Stomach (tissue), 8 donors: ENCODE measurements at regions not wholly inside any gene's neighbourhood (a gene's known extent, or its start where the extent isn't known, plus 50 kb on each side); places are given as distances from the start of the nearest gene placed in this dataset.

Source experiments
- DNase-seq, 2 donors: peaks; one replicate each; pipeline versions ENCODE4 v3.0.0 to v3.0.0-alpha.2; 2013 to 2019
- H3K27ac ChIP-seq, 5 donors: fragments of 200-600 bp in 4 of 5; sonication (generic) in 4 of 5; one replicate each; pipeline ENCODE4 v1.5.1; 2013 to 2019; ENCODE audit warnings: mild to moderate bottlenecking in 1 of 5, moderate library complexity in 1 of 5
- H3K27me3 ChIP-seq, 3 donors: fragments of 200-600 bp; sonication (generic); one replicate each; pipeline ENCODE4 v1.5.1; 2017 to 2019; ENCODE audit warnings: mixed run types in 1 of 3
- H3K36me3 ChIP-seq, 4 donors: fragments of 200-600 bp; sonication (generic); 1 replicate in 3 of 4; 2 replicates in 1 of 4; pipeline ENCODE4 v1.5.1; 2016 to 2019
- H3K4me1 ChIP-seq, 4 donors: fragments of 200-600 bp; sonication (generic); one replicate each; pipeline ENCODE4 v1.5.1; 2016 to 2019
- H3K4me3 ChIP-seq, 4 donors: fragments of 200-600 bp; sonication (generic) in 3 of 4; one replicate each; pipeline ENCODE4 v1.5.1; 2016 to 2019; ENCODE audit warnings: mild to moderate bottlenecking in 1 of 4
- H3K9me3 ChIP-seq, 4 donors: fragments of 200-600 bp; sonication (generic); one replicate each; pipeline ENCODE4 v1.5.1; 2016 to 2019
- EP300 ChIP-seq: sonication (generic); formaldehyde crosslinking; IDR thresholded peaks from one replicate; pipeline ENCODE4 v1.6.1; 2017; ENCODE audit warnings: antibody characterized with exemption
- POLR2A ChIP-seq, 4 donors: fragments of 450-650 bp; IDR thresholded peaks; one replicate each; pipeline ENCODE4 v1.6.1; 2016; ENCODE audit warnings: antibody characterized with exemption in 4 of 4, control low read depth in 2 of 4, mild to moderate bottlenecking in 1 of 4, moderate library complexity in 1 of 4
- POLR2AphosphoS5 ChIP-seq, 3 donors: sonication (generic); formaldehyde crosslinking; IDR thresholded peaks; one replicate each; pipeline ENCODE4 v1.6.1; 2016; ENCODE audit warnings: antibody characterized with exemption in 3 of 3
- WGBS, 5 donors: extraction: QIAGEN DNeasy Blood & Tissue Kit in 3 of 5; methylation state at CpG; one replicate each; pipeline versions ENCODE4 v1.1.5 to v1.1.7; 2013 to 2018; 5-methylcytosine and 5-hydroxymethylcytosine counted together
- intact Hi-C: fragments of 100-400 bp; cut with DNase I; formaldehyde crosslinking; loops from one replicate; pipeline ENCODE4 v1.15.1; 2023; ENCODE audit warnings: low total_unique reads
- TF ChIP-seq, protein P1 (sequence below), 7 experiments: fragments of 450-650 bp in 4 of 7; fragments of 200-600 bp in 3 of 7; sonication (generic) in 3 of 7; IDR thresholded peaks; one replicate each; pipeline ENCODE4 v1.5.1; 2016 to 2019; ENCODE audit warnings: antibody characterized with exemption in 7 of 7, control low read depth in 2 of 7, mild to moderate bottlenecking in 1 of 7
- donor health status: healthy with polysubstance abuse.
- donor health status: Bipolar disorder and iron deficiency.
- donor health status: healthy.

DNA sequence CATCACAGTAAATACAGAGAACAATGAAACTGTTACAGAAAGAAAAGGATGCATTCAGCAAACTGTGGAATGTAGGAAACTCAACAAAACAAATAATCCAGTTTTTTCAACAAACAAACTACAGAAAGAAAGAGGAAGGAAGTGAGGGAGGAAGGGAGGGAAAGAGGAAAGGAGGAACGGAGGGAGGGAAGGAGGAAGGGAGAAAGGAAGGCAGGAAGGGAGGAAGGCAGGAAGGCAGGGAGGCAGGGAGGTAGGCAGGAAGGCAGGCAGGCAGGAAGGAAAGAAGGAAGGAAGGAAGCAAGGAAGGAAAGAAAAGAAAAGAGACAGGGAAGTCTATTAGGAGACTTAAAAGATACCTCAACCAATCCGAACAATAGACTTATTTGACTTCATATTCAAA is 135.7 kb downstream of the EFHB start:
- 63 to 76% (median 64%) methylated on average over 2 of the region's 2 CpGs for WGBS, 5 donors
- intact Hi-C loops, result no loop called here
- H3K9me3 ChIP-seq, result peaks cover 6 to 28% (median 14%) of the 10 kb centered on the region in 4 donors
- no peak for DNase-seq
- no peaks in the 10 kb centered on the region for H3K4me1 ChIP-seq
- no peaks in the 10 kb centered on the region for H3K36me3 ChIP-seq
- TF ChIP-seq POLR2A (IDR thresholded peaks at IDR 0.05) (no peak), EP300 (no peak), POLR2AphosphoS5 (IDR thresholded peaks at IDR 0.05) (no peak)
- TF ChIP-seq, protein P1, sequence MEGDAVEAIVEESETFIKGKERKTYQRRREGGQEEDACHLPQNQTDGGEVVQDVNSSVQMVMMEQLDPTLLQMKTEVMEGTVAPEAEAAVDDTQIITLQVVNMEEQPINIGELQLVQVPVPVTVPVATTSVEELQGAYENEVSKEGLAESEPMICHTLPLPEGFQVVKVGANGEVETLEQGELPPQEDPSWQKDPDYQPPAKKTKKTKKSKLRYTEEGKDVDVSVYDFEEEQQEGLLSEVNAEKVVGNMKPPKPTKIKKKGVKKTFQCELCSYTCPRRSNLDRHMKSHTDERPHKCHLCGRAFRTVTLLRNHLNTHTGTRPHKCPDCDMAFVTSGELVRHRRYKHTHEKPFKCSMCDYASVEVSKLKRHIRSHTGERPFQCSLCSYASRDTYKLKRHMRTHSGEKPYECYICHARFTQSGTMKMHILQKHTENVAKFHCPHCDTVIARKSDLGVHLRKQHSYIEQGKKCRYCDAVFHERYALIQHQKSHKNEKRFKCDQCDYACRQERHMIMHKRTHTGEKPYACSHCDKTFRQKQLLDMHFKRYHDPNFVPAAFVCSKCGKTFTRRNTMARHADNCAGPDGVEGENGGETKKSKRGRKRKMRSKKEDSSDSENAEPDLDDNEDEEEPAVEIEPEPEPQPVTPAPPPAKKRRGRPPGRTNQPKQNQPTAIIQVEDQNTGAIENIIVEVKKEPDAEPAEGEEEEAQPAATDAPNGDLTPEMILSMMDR (IDR thresholded peaks at IDR 0.05), result no peak
- H3K4me3 ChIP-seq, result no peak overlapping the region
- H3K27me3 ChIP-seq, result no peaks in the 10 kb centered on the region
- no peak overlapping the region for H3K27ac ChIP-seq

DNA sequence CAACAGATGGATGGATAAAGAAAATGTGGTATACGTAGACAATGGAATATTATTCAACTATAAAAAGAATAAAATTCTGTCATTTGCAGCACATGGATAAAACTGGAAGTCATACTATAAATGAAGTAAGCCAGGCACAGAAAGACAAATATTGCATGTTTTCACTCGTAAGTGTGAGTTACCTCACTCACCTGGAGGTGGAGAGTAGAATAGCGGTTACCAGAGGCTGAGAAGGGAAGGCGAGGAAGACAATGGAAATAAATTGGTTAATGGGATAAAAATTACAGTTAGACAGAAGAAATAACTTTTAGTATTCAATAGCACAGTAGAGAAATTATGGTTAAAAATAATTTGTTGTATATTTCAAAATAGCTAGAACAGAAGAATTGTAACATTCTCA is 141.6 kb downstream of the EFHB start:
- no peak overlapping the region for H3K4me3 ChIP-seq
- WGBS, 5 donors, result 81 to 91% (median 83%) methylated on average over 4 of the region's 4 CpGs
- TF ChIP-seq POLR2AphosphoS5 (IDR thresholded peaks at IDR 0.05) (no peak), POLR2A (IDR thresholded peaks at IDR 0.05) (no peak), EP300 (no peak)
- TF ChIP-seq, protein P1 (IDR thresholded peaks at IDR 0.05), result no peak
- H3K27ac ChIP-seq, result no peak overlapping the region
- H3K27me3 ChIP-seq, result no peaks in the 10 kb centered on the region
- H3K36me3 ChIP-seq, result no peaks in the 10 kb centered on the region
- intact Hi-C loops, result no loop called here
- no peaks in the 10 kb centered on the region for H3K4me1 ChIP-seq
- H3K9me3 ChIP-seq, result no peaks in the 10 kb centered on the region
- DNase-seq, result no peak

DNA sequence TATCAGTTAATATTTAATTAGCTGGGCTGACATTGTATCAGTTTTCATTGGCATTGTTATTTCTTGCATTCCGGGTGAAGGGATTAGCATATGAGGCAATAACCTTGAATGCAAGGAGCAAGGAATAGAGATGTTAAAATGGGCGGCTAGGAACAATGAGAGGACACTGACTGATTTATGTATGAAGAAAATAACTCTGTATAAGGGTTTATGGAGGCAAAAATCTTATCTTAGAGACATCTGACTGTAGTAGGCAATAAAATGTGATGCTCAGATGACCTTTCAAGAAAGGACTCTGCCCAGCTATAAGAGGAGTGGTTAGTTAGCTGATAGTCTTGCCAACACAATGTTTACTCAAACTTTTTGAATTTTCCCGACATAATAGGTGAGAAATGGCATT is 158.3 kb downstream of the EFHB start:
- Histone ChIP-seq H3K27me3 (no peaks in the 10 kb centered on the region), H3K9me3 (no peaks in the 10 kb centered on the region), H3K27ac (no peak overlapping the region), H3K4me3 (no peak overlapping the region), H3K4me1 (no peaks in the 10 kb centered on the region), H3K36me3 (no peaks in the 10 kb centered on the region)
- intact Hi-C loops, result no loop called here
- WGBS, 5 donors, result 31 to 52% (median 39%) methylated on average over 3 of the region's 3 CpGs
- TF ChIP-seq POLR2AphosphoS5 (IDR thresholded peaks at IDR 0.05), result no peak
- no peak for TF ChIP-seq POLR2A (IDR thresholded peaks at IDR 0.05)
- TF ChIP-seq, protein P1 (IDR thresholded peaks at IDR 0.05), result no peak
- TF ChIP-seq EP300, result no peak
- no peak for DNase-seq

DNA sequence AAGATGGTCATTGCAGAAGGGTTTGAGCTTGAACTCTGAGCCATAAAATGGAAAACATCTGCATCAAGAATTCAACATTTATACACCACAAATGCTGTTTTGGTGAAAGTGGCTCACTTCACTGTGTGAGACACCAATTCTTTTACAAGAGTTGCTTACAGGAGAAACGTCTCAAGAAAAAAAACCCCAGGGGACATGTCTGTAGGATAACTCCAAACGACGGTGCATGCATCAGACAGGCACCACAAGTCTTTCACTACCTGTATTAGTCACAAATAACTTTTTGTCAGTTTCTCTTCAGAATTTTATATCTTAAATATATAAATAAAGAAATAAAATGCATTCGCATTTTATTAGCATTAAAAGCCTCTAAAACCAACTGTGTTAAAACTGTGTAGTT is 164.3 kb downstream of the EFHB start:
- Histone ChIP-seq H3K27ac (no peak overlapping the region), H3K27me3 (no peaks in the 10 kb centered on the region), H3K36me3 (no peaks in the 10 kb centered on the region), H3K9me3 (no peaks in the 10 kb centered on the region), H3K4me3 (no peak overlapping the region), H3K4me1 (no peaks in the 10 kb centered on the region)
- DNase-seq, result no peak
- intact Hi-C loops, result no loop called here
- no peak for TF ChIP-seq POLR2A (IDR thresholded peaks at IDR 0.05)
- no peak for TF ChIP-seq EP300
- no peak for TF ChIP-seq POLR2AphosphoS5 (IDR thresholded peaks at IDR 0.05)
- WGBS, 5 donors, result 71 to 83% (median 74%) methylated on average over 4 of the region's 4 CpGs

DNA sequence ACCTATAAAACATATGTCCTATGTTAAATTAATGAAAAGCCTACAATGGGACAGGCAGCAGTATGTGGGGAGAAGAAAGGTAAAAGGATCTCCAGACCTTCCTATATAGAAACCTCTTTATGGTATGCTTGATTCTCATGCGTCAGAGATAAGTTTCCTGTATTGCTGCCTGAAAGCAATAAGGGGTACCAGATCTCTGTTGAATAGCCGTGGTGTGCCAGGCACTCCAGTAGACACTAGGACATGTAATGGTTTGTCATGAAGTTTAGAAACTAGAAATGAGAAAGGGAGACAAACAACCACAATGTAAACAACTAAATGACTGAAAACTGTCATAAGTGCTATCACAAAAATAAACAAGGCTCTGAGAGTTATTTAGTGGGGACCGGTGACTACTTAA is 168.1 kb downstream of the EFHB start:
- intact Hi-C loops, result no loop called here
- WGBS, 5 donors, result 34 to 54% (median 48%) methylated on average over 3 of the region's 3 CpGs
- Histone ChIP-seq H3K4me1 (no peaks in the 10 kb centered on the region), H3K36me3 (no peaks in the 10 kb centered on the region), H3K9me3 (no peaks in the 10 kb centered on the region), H3K4me3 (no peak overlapping the region), H3K27ac (no peak overlapping the region), H3K27me3 (no peaks in the 10 kb centered on the region)
- TF ChIP-seq POLR2AphosphoS5 (IDR thresholded peaks at IDR 0.05) (no peak), EP300 (no peak), POLR2A (IDR thresholded peaks at IDR 0.05) (no peak)
- TF ChIP-seq, protein P1 (IDR thresholded peaks at IDR 0.05), result no peak
- DNase-seq, result no peak
